ENCODE measurements at regions not wholly inside any gene's neighbourhood (a gene's known extent, or its start where the extent isn't known, plus 50 kb on each side); places are given as distances from the start of the nearest gene placed in this dataset.

DNA sequence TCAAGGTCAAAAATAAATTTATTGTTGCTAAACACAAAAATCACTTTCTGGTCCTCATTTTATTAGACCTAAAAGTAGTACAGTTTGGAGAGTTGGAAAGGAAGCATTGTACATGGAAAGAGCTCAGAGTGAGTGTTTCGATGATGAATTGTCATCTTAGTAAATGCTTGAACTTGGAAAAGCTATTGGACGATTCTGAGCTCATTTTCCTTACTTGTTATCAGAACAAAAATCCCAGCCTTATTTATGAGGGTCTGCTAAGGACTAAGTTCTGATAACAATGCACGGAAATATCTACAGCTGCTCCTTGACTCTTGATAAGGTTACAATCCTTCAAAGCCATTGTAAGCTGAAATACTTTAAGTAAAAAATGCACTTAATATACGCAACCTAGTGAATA is 710.0 kb upstream of the PTBP2 start:
- H3K27ac ChIP-seq, result no peak overlapping the region
- H3K27me3 ChIP-seq, result no peaks in the 10 kb centered on the region
- H3K4me1 ChIP-seq, result no peaks in the 10 kb centered on the region
- intact Hi-C loops (cut with DNase I), result no loop called here
- no peak for DNase-seq
- H3K36me3 ChIP-seq, result no peaks in the 10 kb centered on the region
- TF ChIP-seq, protein P1, sequence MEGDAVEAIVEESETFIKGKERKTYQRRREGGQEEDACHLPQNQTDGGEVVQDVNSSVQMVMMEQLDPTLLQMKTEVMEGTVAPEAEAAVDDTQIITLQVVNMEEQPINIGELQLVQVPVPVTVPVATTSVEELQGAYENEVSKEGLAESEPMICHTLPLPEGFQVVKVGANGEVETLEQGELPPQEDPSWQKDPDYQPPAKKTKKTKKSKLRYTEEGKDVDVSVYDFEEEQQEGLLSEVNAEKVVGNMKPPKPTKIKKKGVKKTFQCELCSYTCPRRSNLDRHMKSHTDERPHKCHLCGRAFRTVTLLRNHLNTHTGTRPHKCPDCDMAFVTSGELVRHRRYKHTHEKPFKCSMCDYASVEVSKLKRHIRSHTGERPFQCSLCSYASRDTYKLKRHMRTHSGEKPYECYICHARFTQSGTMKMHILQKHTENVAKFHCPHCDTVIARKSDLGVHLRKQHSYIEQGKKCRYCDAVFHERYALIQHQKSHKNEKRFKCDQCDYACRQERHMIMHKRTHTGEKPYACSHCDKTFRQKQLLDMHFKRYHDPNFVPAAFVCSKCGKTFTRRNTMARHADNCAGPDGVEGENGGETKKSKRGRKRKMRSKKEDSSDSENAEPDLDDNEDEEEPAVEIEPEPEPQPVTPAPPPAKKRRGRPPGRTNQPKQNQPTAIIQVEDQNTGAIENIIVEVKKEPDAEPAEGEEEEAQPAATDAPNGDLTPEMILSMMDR (IDR thresholded peaks at IDR 0.05), result no peak
- no peak for TF ChIP-seq POLR2A (IDR thresholded peaks at IDR 0.05)
- H3K9me3 ChIP-seq, result no peaks in the 10 kb centered on the region
- no peak overlapping the region for H3K4me3 ChIP-seq (replicated peaks in 1 of 3)
- WGBS, 2 donors, result 42 to 45% methylated on average over 4 of the region's 4 CpGs

DNA sequence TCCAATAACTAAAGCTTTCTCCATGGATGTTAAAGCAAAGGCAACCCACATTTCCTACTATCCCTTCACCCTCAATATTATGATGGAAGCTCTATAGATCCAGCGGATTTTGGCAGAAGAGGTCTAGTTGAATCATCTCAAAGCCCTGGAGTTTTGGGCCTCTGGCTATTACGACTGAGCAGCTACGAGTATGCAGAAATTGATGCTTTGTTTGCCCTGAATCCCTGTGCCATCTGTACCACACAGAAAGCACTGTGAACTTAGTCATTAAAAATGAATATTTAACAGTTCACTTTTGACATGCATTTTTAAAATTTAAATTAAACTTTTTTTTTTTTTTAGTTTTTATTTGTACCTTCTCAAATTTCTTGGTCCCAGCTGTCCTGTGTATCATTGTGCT is 705.4 kb upstream of the PTBP2 start:
- no peak overlapping the region for H3K4me3 ChIP-seq (replicated peaks in 1 of 3)
- no peaks in the 10 kb centered on the region for H3K27me3 ChIP-seq
- DNase-seq, result no peak
- no peak overlapping the region for H3K27ac ChIP-seq
- intact Hi-C loops (cut with DNase I), result no loop called here
- no peaks in the 10 kb centered on the region for H3K9me3 ChIP-seq
- no peaks in the 10 kb centered on the region for H3K4me1 ChIP-seq
- no peaks in the 10 kb centered on the region for H3K36me3 ChIP-seq
- no peak for TF ChIP-seq POLR2A (IDR thresholded peaks at IDR 0.05)
- TF ChIP-seq, protein P1 (IDR thresholded peaks at IDR 0.05), result no peak
- 89% methylated on average over 3 of the region's 3 CpGs for WGBS, 2 donors

DNA sequence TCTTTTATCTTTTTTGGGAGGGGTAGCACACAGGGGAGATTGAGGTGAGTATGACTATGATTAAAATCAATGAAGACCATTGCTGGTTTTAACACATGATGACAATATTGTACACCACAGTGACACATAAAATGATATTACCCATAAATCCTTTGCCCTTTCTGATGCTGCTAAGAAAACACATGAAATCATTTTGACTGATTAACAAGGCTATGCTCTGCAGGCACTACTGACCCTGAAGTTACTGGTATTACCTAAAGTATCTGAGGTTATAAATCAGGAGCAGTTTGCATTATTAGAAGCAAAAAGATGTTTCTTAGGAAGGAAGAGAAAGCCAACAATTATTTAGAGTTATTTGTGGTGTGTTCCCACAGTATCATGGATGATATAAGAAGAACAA is 701.2 kb upstream of the PTBP2 start:
- Histone ChIP-seq H3K27ac (no peak overlapping the region), H3K4me3 (replicated peaks in 1 of 3) (no peak overlapping the region), H3K27me3 (no peaks in the 10 kb centered on the region), H3K4me1 (no peaks in the 10 kb centered on the region), H3K36me3 (no peaks in the 10 kb centered on the region), H3K9me3 (no peaks in the 10 kb centered on the region)
- no peak for DNase-seq
- TF ChIP-seq, protein P1 (IDR thresholded peaks at IDR 0.05), result no peak
- TF ChIP-seq POLR2A (IDR thresholded peaks at IDR 0.05), result no peak
- intact Hi-C loops (cut with DNase I), result no loop called here

DNA sequence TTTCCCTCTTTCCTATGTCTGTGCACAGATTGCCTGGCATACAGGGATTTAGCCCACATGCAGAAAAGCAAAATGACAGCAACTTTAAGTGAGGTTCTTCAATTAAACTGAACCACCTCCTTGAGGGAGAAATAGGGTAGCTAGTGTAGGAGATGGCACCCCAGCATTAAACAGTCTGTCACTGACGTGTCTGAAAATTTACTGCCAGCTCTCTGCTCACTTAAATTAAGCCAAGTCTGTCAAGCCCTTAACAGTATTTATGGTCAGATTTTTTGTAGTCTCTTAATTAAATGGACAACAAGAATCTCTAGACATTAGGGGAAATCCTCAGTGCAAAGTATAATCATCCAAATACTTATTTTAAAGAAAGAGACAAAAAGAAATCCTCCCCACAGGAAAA is 696.5 kb upstream of the PTBP2 start:
- no peaks in the 10 kb centered on the region for H3K9me3 ChIP-seq
- H3K4me3 ChIP-seq (replicated peaks in 1 of 3), result no peak overlapping the region
- no peaks in the 10 kb centered on the region for H3K27me3 ChIP-seq
- no peaks in the 10 kb centered on the region for H3K4me1 ChIP-seq
- no peak for TF ChIP-seq POLR2A (IDR thresholded peaks at IDR 0.05)
- TF ChIP-seq, protein P1 (IDR thresholded peaks at IDR 0.05), result no peak
- intact Hi-C loops (cut with DNase I), result no loop called here
- 76 to 77% methylated on average over 1 of the region's 1 CpG for WGBS, 2 donors
- no peaks in the 10 kb centered on the region for H3K36me3 ChIP-seq
- no peak for DNase-seq
- no peak overlapping the region for H3K27ac ChIP-seq

DNA sequence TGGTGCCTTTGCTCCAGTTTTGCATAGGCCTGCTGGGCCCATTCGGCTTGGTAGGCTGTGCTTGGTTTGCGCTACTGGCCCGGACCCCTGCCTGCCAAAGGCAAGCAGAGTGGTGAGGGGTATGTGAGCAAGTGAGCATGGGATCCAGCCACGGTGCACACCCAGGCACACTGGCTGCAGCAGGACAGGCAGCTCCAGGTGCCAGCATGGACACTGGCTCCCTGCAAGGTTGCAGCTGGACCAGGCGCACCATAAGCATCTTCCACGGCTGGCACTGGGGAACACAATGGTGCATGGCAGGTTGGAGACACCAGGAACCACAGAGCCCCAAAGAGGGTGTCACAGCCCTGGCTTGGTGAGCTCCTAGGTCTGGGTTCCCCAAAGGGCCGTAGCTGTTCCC is 693.5 kb upstream of the PTBP2 start:
- TF ChIP-seq, protein P1 (IDR thresholded peaks at IDR 0.05), result no peak
- TF ChIP-seq POLR2A (IDR thresholded peaks at IDR 0.05), result no peak
- DNase-seq, result no peak
- no peaks in the 10 kb centered on the region for H3K27me3 ChIP-seq
- H3K27ac ChIP-seq, result no peak overlapping the region
- H3K4me3 ChIP-seq (replicated peaks in 1 of 3), result no peak overlapping the region
- no peaks in the 10 kb centered on the region for H3K36me3 ChIP-seq
- no peaks in the 10 kb centered on the region for H3K4me1 ChIP-seq
- intact Hi-C loops (cut with DNase I), result no loop called here
- 91 to 95% methylated on average over 3 to 6 of the region's 7 CpGs for WGBS, 2 donors
- H3K9me3 ChIP-seq, result no peaks in the 10 kb centered on the region

Measured in thyroid gland (tissue), 4 donors.